ENCODE measurements at regions not wholly inside any gene's neighbourhood (a gene's known extent, or its start where the extent isn't known, plus 50 kb on each side); places are given as distances from the start of the nearest gene placed in this dataset.

GRCh38 chr5:73337586-73338255 is 110.9 kb downstream of the FOXD1 start:
- DNase-seq = no peak

GRCh38 chr5:73336366-73336765 is 112.2 kb downstream of the FOXD1 start:
- no peak for DNase-seq

DNA sequence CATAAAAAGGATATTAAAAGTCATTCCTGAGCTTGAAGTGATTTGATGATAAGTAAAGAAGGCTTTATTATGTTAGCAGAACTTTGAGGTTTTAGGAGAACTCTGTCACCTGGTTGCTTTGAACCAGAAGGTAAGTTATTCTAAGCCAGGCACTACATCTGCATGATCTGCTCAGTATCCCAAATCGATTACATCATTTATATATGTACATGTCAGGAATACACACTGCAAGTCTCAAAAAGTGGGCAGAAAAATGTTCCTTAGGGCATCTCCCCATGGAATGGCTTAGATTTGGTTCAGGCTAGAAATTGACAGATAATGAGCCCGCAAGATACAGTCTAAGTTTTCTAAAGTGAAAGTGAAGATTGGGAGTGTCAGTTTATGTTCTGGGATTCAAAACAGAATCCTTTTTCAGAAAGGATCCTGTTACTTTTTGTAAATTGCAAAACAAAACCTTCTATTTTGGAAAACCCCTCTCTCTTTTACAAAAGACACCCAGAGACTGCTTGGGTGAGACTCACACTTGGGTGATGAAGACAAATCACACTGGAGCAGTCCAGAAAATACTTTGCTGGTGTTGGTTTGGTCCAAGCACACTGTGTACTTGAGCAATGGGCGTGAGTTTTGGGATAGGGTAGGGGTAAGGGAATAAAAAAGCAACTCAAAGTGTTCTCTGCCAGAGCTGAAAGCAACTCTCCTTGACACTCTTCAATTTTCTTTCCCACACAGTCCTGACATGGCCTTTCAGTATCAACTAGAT is 114.5 kb downstream of the FOXD1 start:
- no peak for DNase-seq

- no peak for DNase-seq
Measured at GRCh38 chr5:73330613-73331012, 118.0 kb downstream of the FOXD1 start.

DNA sequence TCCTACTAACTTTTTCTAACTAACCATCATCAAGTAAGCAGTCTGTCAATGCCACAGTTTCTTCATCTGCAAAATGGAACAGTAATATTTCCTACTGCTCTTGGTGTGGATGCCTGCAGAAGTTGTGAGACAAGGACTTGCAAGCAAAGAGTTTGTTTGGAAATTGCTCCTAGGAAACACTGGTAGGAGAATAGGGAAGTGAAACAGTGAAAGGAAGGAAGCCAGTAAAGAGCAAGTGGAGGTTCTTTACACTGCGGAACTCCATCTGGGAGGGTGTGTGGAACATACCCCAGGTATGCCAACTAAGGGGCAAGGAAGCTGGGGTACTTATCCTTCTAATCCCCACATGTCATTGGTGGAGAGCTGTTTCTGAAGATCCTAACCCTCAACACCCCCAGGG is 119.9 kb downstream of the FOXD1 start:
- DNase-seq = no peak

GRCh38 chr5:73327908-73328455 is 120.6 kb downstream of the FOXD1 start:
- DNase-seq = no peak

- no peak for DNase-seq
Measured at GRCh38 chr5:73325546-73325945, 123.0 kb downstream of the FOXD1 start.

GRCh38 chr5:73323466-73323865 is 125.1 kb downstream of the FOXD1 start:
- no peak for DNase-seq

DNA sequence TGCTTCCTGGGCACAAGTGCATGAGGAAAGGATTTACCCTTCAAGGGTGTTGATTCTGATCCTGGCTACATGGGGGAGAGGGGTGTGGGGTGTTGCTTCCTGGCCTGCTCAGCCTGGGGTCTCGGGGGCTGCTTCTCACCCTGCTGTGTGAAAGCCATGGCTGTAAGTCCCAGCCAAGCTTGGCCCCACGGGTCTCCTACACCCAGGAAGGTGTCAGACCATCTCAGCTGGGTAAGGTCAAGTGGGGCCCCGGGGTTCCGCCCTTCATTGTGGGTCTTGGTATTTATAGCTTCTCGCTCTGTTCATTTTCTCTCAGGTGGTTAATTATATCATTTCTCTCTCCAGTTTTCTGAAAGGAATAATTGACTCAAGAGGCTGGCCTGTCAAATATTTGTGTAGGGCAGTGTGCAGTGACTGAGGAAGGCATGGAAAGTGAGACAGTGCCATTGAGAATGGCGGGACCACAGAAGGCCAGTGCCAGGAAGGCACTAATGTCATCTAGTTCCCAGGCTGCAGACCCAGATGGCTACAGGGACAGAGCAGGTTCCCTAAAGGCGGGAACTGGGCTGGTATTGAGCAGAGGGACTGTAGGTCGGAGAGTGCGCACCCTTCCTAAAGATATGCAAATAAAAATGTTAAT is 126.0 kb downstream of the FOXD1 start:
- DNase-seq = no peak

- no peak for DNase-seq
Measured at GRCh38 chr5:73321757-73322436, 126.7 kb downstream of the FOXD1 start.

DNA sequence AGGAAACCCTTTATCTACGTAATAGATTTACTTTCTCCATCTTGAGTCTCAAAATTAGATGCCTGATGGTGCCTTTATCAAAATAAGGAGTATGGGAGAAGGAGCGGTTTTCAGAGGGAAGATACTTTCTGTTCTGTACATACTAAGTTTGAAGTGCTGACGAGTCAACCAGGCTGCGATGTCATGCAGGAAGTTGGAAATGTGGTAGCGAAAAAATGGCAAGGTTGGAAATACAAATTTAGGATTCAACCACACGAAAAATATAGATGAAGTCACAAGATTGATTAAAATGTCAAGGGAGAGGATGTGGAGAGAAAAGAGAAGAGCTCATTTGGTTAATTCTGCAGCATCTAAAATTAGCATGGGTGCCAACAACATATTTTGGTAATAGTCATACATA is 129.5 kb downstream of the FOXD1 start:
- DNase-seq = no peak

- DNase-seq = no peak
Measured at GRCh38 chr5:73318308-73318719, 130.3 kb downstream of the FOXD1 start.

DNA sequence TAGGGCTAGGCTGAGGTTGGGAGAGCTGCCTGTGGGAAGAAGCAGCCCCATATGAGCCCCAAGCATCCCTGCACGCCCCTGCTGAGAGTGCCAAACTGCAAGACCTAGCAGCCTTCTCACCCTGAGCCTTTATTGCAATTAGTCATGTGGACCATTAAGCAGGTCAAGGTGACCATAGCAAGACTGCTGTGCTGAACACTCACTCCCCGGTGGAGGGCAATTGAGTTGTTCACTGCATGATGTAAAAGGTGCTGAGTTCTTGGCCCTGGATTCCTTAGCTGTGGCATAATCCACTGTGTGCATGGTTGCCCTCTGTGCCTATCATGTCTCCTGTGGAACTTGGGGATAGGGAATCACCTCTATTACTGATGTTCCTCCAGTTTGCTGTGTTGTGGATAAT is 131.1 kb downstream of the FOXD1 start:
- no peak for DNase-seq

DNA sequence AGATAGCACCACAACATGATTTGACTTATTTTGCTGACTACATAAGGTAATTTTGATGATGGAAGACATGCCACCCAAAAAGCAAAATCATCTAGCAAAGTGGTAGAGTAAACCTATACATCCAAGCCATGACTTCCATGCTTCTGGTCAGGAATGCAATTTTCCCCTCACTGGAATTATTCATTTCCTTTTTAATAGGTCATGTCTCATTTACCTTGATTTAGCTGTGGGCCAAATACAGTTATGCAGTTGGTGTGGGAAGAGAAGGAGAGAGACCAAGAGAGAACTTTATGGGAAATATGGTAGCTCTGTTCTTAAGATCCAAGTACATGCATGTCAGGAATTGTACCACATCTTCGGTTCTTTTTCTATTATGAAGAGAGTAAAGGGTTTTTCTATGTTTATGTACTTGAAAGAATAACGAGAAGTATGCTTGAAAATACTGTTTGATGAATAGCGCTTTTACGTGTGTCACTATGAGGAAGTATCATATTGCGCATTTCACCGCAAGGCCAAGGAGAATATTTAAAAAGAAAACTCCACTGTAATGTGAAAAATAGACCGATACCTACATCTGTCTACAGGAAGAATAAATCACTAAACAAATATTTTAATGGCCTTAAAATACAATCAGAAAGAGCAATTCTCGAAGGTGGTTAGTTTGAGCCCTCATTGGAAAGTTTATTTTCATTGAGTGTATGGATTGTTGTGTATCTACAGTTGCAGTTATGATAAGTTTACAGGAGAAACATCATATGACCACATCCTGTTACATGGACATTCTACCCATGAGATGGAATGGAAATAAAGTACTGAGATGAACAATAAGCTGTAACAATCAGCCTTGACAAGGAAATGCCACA is 134.0 kb downstream of the FOXD1 start:
- no peak for DNase-seq

GRCh38 chr5:73312872-73313510 is 135.6 kb downstream of the FOXD1 start:
- no peak for DNase-seq

DNA sequence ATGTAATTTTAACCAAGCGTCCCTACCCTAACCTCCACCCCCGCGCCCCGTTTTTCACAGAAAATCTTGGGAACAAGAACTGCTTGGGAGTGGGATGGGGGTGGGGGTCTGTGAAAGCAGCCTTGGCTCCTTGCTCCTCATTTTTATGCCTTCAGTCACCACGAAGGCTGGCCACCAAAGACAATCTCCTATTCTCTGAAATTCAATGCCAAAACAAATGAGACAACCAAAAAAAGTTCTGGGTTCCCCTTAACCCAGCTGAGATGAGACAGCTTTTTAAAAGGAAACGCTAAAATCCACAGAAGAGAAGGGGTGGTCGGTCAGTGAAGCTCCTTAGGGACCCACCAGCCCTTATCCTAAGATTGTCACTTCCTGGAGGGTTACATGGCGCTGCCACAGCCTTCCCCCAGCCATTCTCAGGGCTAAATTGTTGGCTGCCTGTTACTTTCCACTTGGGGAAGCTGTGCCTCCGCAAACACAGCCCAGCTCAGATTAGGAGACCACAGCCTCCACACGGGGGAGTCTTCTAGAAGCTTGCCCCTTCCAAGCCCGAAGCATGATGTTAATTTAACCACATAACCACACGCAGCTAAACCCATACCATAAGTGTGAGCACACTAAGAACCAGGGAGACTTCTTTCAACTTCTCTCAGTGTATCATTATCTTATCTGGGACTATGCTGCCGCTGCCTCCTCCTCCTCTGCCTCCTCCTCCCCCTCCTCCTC is 136.3 kb downstream of the FOXD1 start:
- no peak for DNase-seq

GRCh38 chr5:73311291-73312110 is 137.1 kb downstream of the FOXD1 start:
- DNase-seq = no peak

DNA sequence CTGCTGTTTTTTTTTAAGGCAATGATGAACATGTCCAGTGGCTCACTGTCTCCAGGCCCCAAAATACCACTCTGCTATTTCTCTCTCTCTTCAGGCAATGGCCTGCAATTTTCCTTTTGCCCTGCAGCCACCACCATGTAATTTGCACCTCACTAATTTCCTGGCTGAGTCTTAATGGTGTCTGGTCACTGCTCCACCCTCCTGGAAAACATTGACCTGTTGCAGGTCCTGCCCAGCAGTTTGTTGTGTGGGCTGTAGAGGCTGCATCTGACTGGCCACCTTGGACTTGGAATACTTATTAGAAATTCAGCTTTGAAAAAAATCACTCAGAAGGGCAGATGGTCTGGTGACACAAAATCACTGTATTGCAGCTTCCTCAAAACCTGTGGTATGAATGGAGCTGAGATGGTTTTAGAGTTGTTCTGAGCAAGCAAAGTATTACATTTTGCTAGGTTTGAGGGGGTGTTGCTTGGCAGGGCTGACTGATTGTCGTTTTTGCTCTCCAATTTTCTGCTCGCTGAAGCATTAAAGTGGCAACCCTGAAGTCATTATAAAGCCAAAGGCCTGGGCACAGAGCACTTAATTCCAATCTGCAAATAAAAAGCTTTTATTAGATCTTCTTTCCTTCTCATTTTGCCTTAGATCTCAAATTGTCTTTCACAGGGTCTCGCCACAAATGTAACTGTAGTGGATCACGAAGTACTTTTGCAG is 134.8 kb downstream of the TMEM174 start:
- no peak for DNase-seq

- no peak for DNase-seq
Measured at GRCh38 chr5:73306741-73307275, 133.8 kb downstream of the TMEM174 start.

Measured in effector CD4-positive, alpha-beta T cell (primary cell).